DMS79 (cell line): ENCODE measurements at regions not wholly inside any gene's neighbourhood (a gene's known extent, or its start where the extent isn't known, plus 50 kb on each side); places are given as distances from the start of the nearest gene placed in this dataset.
"Not testable (repeated sequence)": the region's sequence is repeated elsewhere in the genome, so short reads cannot be mapped to it uniquely, and the experiment has no call there.

ENCODE experiments used
- DNase-seq: peaks from one replicate; lab custom pipeline; 2025; lab: John Stamatoyannopoulos, UW

GRCh38 chr4:96429657-96430056 is 589.8 kb downstream of the PDHA2 start:
- DNase-seq: no peak

- DNase-seq: no peak
Measured at GRCh38 chr4:96431094-96431493, 591.2 kb downstream of the PDHA2 start.

GRCh38 chr4:96448315-96448872 is 608.5 kb downstream of the PDHA2 start:
- DNase-seq: no peak

- no peak for DNase-seq
Measured at GRCh38 chr4:96455045-96455720, 615.3 kb downstream of the PDHA2 start.

GRCh38 chr4:96458031-96458430 is 618.1 kb downstream of the PDHA2 start:
- DNase-seq: not testable (repeated sequence)

- DNase-seq: no peak
Measured at GRCh38 chr4:96459105-96459504, 619.2 kb downstream of the PDHA2 start.

GRCh38 chr4:96465834-96466233 is 625.9 kb downstream of the PDHA2 start:
- DNase-seq: no peak

GRCh38 chr4:96471956-96472867 is 632.3 kb downstream of the PDHA2 start:
- DNase-seq: no peak

GRCh38 chr4:96473246-96473645 is 633.4 kb downstream of the PDHA2 start:
- DNase-seq: no peak

GRCh38 chr4:96483308-96484030 is 643.6 kb downstream of the PDHA2 start:
- no peak for DNase-seq

- DNase-seq: no peak
Measured at GRCh38 chr4:96486563-96486962, 646.7 kb downstream of the PDHA2 start.

- no peak for DNase-seq
Measured at GRCh38 chr4:96497621-96498020, 657.7 kb downstream of the PDHA2 start.

GRCh38 chr4:96504386-96504785 is 664.5 kb downstream of the PDHA2 start:
- no peak for DNase-seq

- no peak for DNase-seq
Measured at GRCh38 chr4:96509039-96509741, 669.3 kb downstream of the PDHA2 start.

- DNase-seq: no peak
Measured at GRCh38 chr4:96519291-96519690, 679.4 kb downstream of the PDHA2 start.

GRCh38 chr4:96521046-96521536 is 681.2 kb downstream of the PDHA2 start:
- no peak for DNase-seq

GRCh38 chr4:96523611-96524010 is 683.7 kb downstream of the PDHA2 start:
- DNase-seq: no peak

- no peak for DNase-seq
Measured at GRCh38 chr4:96524311-96524875, 684.5 kb downstream of the PDHA2 start.

- no peak for DNase-seq
Measured at GRCh38 chr4:96525898-96526297, 686.0 kb downstream of the PDHA2 start.

- DNase-seq: no peak
Measured at GRCh38 chr4:96526625-96527024, 686.7 kb downstream of the PDHA2 start.

GRCh38 chr4:96531836-96532235 is 691.9 kb downstream of the PDHA2 start:
- DNase-seq: no peak
